ENCODE measurements at regions not wholly inside any gene's neighbourhood (a gene's known extent, or its start where the extent isn't known, plus 50 kb on each side); places are given as distances from the start of the nearest gene placed in this dataset.

- no peaks in the 10 kb centered on the region for H3K4me1 ChIP-seq
- no peak for DNase-seq
- WGBS (ENCODE audit: insufficient coverage, low coverage, low lambda C conversion rate, missing lambda C conversion rate) = 27% methylated on average over 5 of the region's 5 CpGs
- no peak overlapping the region for H3K27ac ChIP-seq
- no peaks in the 10 kb centered on the region for H3K36me3 ChIP-seq
- ATAC-seq = no peak
- no peak overlapping the region for H3K4me3 ChIP-seq
- TF ChIP-seq CTCF (IDR thresholded peaks at IDR 0.05) = no peak
- TF ChIP-seq POLR2A (IDR thresholded peaks at IDR 0.05) = no peak
- no peaks in the 10 kb centered on the region for H3K27me3 ChIP-seq
- intact Hi-C loops (cut with DNase I) = no loop called here
- no peaks in the 10 kb centered on the region for H3K9me3 ChIP-seq
Observed at GRCh38 chr6:153804755-153805330, 234.2 kb upstream of the OPRM1 start.

- no peak for DNase-seq
- H3K9me3 ChIP-seq = no peaks in the 10 kb centered on the region
- no peak overlapping the region for H3K27ac ChIP-seq
- no peaks in the 10 kb centered on the region for H3K27me3 ChIP-seq
- H3K4me1 ChIP-seq = no peaks in the 10 kb centered on the region
- no peak for ATAC-seq
- no peak overlapping the region for H3K4me3 ChIP-seq
- intact Hi-C loops (cut with DNase I) = no loop called here
- TF ChIP-seq CTCF (IDR thresholded peaks at IDR 0.05) = no peak
- WGBS (ENCODE audit: insufficient coverage, low coverage, low lambda C conversion rate, missing lambda C conversion rate) = 42% methylated on average over 2 of the region's 2 CpGs
- H3K36me3 ChIP-seq = no peaks in the 10 kb centered on the region
Observed at GRCh38 chr6:153801917-153802316, 237.1 kb upstream of the OPRM1 start.

- Histone ChIP-seq H3K9me3 (no peaks in the 10 kb centered on the region), H3K4me3 (no peak overlapping the region), H3K27me3 (no peaks in the 10 kb centered on the region), H3K4me1 (no peaks in the 10 kb centered on the region), H3K36me3 (no peaks in the 10 kb centered on the region), H3K27ac (no peak overlapping the region)
- WGBS (ENCODE audit: insufficient coverage, low coverage, low lambda C conversion rate, missing lambda C conversion rate) = 44% methylated on average over 1 of the region's 4 CpGs
- intact Hi-C loops (cut with DNase I) = no loop called here
- TF ChIP-seq POLR2A (IDR thresholded peaks at IDR 0.05) (no peak), CTCF (IDR thresholded peaks at IDR 0.05) (no peak)
- ATAC-seq (no peak), DNase-seq (no peak)
Observed at GRCh38 chr6:153800580-153801188, 238.4 kb upstream of the OPRM1 start.

- Histone ChIP-seq H3K27me3 (no peaks in the 10 kb centered on the region), H3K4me3 (no peak overlapping the region), H3K9me3 (no peaks in the 10 kb centered on the region), H3K36me3 (no peaks in the 10 kb centered on the region), H3K4me1 (no peaks in the 10 kb centered on the region), H3K27ac (no peak overlapping the region)
- ATAC-seq (no peak), DNase-seq (no peak)
- intact Hi-C loops (cut with DNase I) = no loop called here
- TF ChIP-seq CTCF (IDR thresholded peaks at IDR 0.05) (peak in 1 of 4 donors; percentile 18), POLR2A (IDR thresholded peaks at IDR 0.05) (no peak)
- WGBS (ENCODE audit: insufficient coverage, low coverage, low lambda C conversion rate, missing lambda C conversion rate) = 29% methylated on average over 1 of the region's 1 CpG
Observed at GRCh38 chr6:153790876-153791473, 248.1 kb upstream of the OPRM1 start.

Data from right lobe of liver (tissue), 6 donors.